ENCODE measurements at regions not wholly inside any gene's neighbourhood (a gene's known extent, or its start where the extent isn't known, plus 50 kb on each side); places are given as distances from the start of the nearest gene placed in this dataset.

DNA sequence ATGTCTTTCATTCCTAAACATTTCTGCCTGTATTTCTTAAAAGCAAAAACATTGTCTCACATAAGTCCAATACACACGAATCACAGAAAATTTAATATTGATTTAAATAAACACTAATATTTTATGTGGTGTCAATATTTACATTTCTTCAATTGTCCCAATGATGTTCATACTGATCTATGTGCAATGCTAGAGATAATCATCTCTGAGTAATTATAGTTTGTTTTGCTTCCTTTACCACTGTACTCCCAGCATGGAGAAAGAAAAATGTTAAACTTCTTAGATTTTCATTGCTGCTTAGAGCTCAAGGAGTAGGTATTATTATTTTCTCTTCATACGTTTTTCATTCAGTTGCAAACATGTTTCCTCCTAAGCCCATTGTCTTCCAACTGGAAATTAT, 434.2 kb upstream of the PRR20A start:
- no peak overlapping the region for H3K4me2 ChIP-seq (ENCODE audit: low read length)
- TF ChIP-seq POLR2AphosphoS5 (IDR thresholded peaks at IDR 0.05) (no peak), EP300 (conservative IDR thresholded peaks at IDR 0.05; ENCODE audit: poor library complexity, severe bottlenecking) (no peak), RAD21 (conservative IDR thresholded peaks at IDR 0.05) (no peak), MXI1 (conservative IDR thresholded peaks at IDR 0.05; ENCODE audit: poor library complexity, severe bottlenecking) (no peak)
- TF ChIP-seq, protein P1, sequence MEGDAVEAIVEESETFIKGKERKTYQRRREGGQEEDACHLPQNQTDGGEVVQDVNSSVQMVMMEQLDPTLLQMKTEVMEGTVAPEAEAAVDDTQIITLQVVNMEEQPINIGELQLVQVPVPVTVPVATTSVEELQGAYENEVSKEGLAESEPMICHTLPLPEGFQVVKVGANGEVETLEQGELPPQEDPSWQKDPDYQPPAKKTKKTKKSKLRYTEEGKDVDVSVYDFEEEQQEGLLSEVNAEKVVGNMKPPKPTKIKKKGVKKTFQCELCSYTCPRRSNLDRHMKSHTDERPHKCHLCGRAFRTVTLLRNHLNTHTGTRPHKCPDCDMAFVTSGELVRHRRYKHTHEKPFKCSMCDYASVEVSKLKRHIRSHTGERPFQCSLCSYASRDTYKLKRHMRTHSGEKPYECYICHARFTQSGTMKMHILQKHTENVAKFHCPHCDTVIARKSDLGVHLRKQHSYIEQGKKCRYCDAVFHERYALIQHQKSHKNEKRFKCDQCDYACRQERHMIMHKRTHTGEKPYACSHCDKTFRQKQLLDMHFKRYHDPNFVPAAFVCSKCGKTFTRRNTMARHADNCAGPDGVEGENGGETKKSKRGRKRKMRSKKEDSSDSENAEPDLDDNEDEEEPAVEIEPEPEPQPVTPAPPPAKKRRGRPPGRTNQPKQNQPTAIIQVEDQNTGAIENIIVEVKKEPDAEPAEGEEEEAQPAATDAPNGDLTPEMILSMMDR (IDR thresholded peaks at IDR 0.05; ENCODE audit: poor library complexity, severe bottlenecking) = no peak
- H4K20me1 ChIP-seq (ENCODE audit: insufficient read depth) = no peaks in the 10 kb centered on the region
- H3K9me3 ChIP-seq (ENCODE audit: low read length) = no peaks in the 10 kb centered on the region
- no peaks in the 10 kb centered on the region for H3K27me3 ChIP-seq (ENCODE audit: insufficient read depth, low read depth, low read length)
- no peaks in the 10 kb centered on the region for H3F3A ChIP-seq (ENCODE audit: insufficient read depth, low read length, poor library complexity, severe bottlenecking)
- no peak overlapping the region for H2AFZ ChIP-seq (ENCODE audit: low read depth, low read length)
- no peaks in the 10 kb centered on the region for H3K9me2 ChIP-seq (ENCODE audit: insufficient read depth, low read length)
- no peak overlapping the region for H3K27ac ChIP-seq (ENCODE audit: low read length)
- no peak overlapping the region for H3K4me3 ChIP-seq (ENCODE audit: low read length)
- no peak overlapping the region for H3K9ac ChIP-seq (ENCODE audit: low read length)
- H3K36me3 ChIP-seq (ENCODE audit: insufficient read depth, low read length) = no peaks in the 10 kb centered on the region
- H3K79me2 ChIP-seq (replicated peaks; ENCODE audit: insufficient read depth, low read length) = no peaks in the 10 kb centered on the region

DNA sequence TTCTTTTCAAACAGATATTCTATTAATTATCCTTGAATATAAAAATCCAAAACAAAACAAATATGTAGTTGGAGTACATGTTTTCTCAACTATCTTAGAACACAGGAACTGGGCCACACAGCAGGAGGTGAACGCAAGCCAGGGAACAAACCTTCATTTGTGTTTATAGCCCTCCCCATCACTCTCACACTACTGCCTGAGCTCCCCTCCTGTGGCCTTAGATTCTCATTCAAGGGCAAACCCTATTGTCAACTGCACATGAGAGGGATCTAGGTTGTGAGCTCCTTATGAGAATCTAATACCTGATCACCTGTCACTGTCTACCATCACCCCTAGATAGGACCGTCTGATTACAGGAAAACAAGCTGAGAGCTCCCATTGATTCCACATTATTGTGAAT, 427.1 kb upstream of the PRR20A start:
- no peaks in the 10 kb centered on the region for H3F3A ChIP-seq (ENCODE audit: insufficient read depth, low read length, poor library complexity, severe bottlenecking)
- no peaks in the 10 kb centered on the region for H3K79me2 ChIP-seq (replicated peaks; ENCODE audit: insufficient read depth, low read length)
- no peaks in the 10 kb centered on the region for H4K20me1 ChIP-seq (ENCODE audit: insufficient read depth)

More for the DNA sequence above, 427.1 kb upstream of the PRR20A start:
- Histone ChIP-seq H3K4me3 (ENCODE audit: low read length) (no peak overlapping the region), H2AFZ (ENCODE audit: low read depth, low read length) (no peak overlapping the region), H3K27ac (ENCODE audit: low read length) (no peak overlapping the region), H3K9me2 (ENCODE audit: insufficient read depth, low read length) (no peaks in the 10 kb centered on the region), H3K27me3 (ENCODE audit: insufficient read depth, low read depth, low read length) (no peaks in the 10 kb centered on the region), H3K9me3 (ENCODE audit: low read length) (no peaks in the 10 kb centered on the region), H3K36me3 (ENCODE audit: insufficient read depth, low read length) (no peaks in the 10 kb centered on the region), H3K9ac (ENCODE audit: low read length) (no peak overlapping the region), H3K4me2 (ENCODE audit: low read length) (no peak overlapping the region)
- TF ChIP-seq, protein P1 (IDR thresholded peaks at IDR 0.05; ENCODE audit: poor library complexity, severe bottlenecking) = no peak
- no peak for TF ChIP-seq EZH2 (IDR thresholded peaks at IDR 0.05; ENCODE audit: borderline replicate concordance, insufficient read depth, low read length, poor library complexity, severe bottlenecking)
- TF ChIP-seq SMC3 (conservative IDR thresholded peaks at IDR 0.05; ENCODE audit: poor library complexity) = no peak
- TF ChIP-seq, protein P2, sequence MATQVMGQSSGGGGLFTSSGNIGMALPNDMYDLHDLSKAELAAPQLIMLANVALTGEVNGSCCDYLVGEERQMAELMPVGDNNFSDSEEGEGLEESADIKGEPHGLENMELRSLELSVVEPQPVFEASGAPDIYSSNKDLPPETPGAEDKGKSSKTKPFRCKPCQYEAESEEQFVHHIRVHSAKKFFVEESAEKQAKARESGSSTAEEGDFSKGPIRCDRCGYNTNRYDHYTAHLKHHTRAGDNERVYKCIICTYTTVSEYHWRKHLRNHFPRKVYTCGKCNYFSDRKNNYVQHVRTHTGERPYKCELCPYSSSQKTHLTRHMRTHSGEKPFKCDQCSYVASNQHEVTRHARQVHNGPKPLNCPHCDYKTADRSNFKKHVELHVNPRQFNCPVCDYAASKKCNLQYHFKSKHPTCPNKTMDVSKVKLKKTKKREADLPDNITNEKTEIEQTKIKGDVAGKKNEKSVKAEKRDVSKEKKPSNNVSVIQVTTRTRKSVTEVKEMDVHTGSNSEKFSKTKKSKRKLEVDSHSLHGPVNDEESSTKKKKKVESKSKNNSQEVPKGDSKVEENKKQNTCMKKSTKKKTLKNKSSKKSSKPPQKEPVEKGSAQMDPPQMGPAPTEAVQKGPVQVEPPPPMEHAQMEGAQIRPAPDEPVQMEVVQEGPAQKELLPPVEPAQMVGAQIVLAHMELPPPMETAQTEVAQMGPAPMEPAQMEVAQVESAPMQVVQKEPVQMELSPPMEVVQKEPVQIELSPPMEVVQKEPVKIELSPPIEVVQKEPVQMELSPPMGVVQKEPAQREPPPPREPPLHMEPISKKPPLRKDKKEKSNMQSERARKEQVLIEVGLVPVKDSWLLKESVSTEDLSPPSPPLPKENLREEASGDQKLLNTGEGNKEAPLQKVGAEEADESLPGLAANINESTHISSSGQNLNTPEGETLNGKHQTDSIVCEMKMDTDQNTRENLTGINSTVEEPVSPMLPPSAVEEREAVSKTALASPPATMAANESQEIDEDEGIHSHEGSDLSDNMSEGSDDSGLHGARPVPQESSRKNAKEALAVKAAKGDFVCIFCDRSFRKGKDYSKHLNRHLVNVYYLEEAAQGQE (IDR thresholded peaks at IDR 0.05; ENCODE audit: borderline replicate concordance) = no peak
- TF ChIP-seq RAD21 (conservative IDR thresholded peaks at IDR 0.05) = no peak
- TF ChIP-seq EP300 (conservative IDR thresholded peaks at IDR 0.05; ENCODE audit: poor library complexity, severe bottlenecking) = no peak
- TF ChIP-seq TAF1 (IDR thresholded peaks at IDR 0.05; ENCODE audit: low read depth) = no peak
